ENCODE measurements at regions not wholly inside any gene's neighbourhood (a gene's known extent, or its start where the extent isn't known, plus 50 kb on each side); places are given as distances from the start of the nearest gene placed in this dataset.

DNA sequence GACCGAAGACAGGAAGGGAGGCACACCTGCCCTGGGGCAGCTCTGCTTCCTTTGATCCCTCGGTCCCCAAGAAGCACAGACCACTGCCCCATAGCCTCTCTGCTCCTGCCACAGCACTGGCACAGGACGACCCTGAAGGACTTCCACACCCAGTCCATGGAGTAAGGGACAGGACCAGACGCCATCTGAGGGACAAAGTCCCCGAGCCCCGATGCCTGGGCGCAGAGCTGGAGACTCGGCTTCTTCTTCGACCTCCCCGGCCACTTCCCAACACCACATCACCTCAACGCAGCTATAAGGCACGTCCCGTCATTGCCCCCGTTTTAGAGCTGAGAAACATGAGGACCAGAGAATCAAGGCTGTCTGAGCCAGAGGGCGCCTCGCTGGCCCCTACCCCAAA lies 310.5 kb downstream of the BRD1 start:
- TF ChIP-seq, protein P1, sequence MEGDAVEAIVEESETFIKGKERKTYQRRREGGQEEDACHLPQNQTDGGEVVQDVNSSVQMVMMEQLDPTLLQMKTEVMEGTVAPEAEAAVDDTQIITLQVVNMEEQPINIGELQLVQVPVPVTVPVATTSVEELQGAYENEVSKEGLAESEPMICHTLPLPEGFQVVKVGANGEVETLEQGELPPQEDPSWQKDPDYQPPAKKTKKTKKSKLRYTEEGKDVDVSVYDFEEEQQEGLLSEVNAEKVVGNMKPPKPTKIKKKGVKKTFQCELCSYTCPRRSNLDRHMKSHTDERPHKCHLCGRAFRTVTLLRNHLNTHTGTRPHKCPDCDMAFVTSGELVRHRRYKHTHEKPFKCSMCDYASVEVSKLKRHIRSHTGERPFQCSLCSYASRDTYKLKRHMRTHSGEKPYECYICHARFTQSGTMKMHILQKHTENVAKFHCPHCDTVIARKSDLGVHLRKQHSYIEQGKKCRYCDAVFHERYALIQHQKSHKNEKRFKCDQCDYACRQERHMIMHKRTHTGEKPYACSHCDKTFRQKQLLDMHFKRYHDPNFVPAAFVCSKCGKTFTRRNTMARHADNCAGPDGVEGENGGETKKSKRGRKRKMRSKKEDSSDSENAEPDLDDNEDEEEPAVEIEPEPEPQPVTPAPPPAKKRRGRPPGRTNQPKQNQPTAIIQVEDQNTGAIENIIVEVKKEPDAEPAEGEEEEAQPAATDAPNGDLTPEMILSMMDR (IDR thresholded peaks at IDR 0.05; ENCODE audit: insufficient read depth, low read length, poor library complexity, severe bottlenecking) = no peak
- H3K36me3 ChIP-seq (ENCODE audit: control insufficient read depth, insufficient read depth, low read length) = no peaks in the 10 kb centered on the region; the same call in 1 of the 2 replicates
- H3K4me3 ChIP-seq (replicated peaks; ENCODE audit: low read depth, low read length) = no peak overlapping the region
- no peaks in the 10 kb centered on the region for H3K27me3 ChIP-seq (replicated peaks; ENCODE audit: control insufficient read depth, insufficient read depth, low read length)
- DNase-seq (ENCODE audit: extremely low read depth, insufficient read length) = no peak

DNA sequence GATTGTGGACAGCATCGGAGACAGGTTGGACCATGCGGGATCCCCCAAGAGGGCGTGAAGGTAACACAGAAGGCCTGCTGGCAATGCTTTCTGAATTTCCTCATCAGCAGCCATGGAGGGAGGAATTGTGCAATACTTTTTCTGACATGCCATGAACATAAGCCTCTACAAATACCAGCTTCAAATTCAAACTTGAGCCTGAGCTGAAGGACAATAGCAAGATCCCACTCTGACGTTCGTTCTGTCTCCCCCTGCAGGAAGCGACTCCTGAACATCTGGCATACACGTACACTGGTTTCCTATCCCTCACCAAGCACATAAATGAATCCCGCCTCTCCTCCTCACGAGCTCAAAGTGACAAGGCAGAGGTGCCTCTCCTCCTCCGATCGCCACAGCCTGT lies 312.2 kb downstream of the BRD1 start:
- Histone ChIP-seq H3K27me3 (replicated peaks; ENCODE audit: control insufficient read depth, insufficient read depth, low read length) (no peaks in the 10 kb centered on the region), H3K36me3 (ENCODE audit: control insufficient read depth, insufficient read depth, low read length) (no peaks in the 10 kb centered on the region; the same call in 1 of the 2 replicates), H3K4me3 (replicated peaks; ENCODE audit: low read depth, low read length) (no peak overlapping the region)
- TF ChIP-seq, protein P1 (IDR thresholded peaks at IDR 0.05; ENCODE audit: insufficient read depth, low read length, poor library complexity, severe bottlenecking) = no peak
- no peak for DNase-seq (ENCODE audit: extremely low read depth, insufficient read length)

DNA sequence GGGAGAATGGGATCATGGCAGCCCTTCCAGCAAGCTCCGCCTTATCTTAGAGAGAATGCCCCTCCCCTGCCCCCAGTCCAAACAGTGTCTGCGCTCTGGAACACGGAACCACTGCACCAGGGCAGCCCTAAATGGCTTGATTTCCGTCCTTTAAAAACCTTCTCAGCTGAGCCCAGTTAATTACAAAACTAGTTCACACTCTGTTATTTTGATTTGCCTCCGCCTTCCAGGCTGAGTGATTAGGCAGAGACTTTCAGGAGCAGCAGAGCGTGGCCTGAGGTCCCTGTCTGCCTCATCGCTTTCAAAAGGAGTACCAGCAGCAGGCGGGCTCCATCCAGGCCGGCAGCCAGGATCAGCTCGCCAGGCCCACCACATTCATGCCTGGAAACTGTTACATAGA lies 313.0 kb downstream of the BRD1 start:
- DNase-seq (ENCODE audit: extremely low read depth, insufficient read length) = no peak
- H3K36me3 ChIP-seq (ENCODE audit: control insufficient read depth, insufficient read depth, low read length) = no peaks in the 10 kb centered on the region; the same call in 1 of the 2 replicates
- no peak overlapping the region for H3K4me3 ChIP-seq (replicated peaks; ENCODE audit: low read depth, low read length)
- no peaks in the 10 kb centered on the region for H3K27me3 ChIP-seq (replicated peaks; ENCODE audit: control insufficient read depth, insufficient read depth, low read length)
- TF ChIP-seq, protein P1 (IDR thresholded peaks at IDR 0.05; ENCODE audit: insufficient read depth, low read length, poor library complexity, severe bottlenecking) = no peak

DNA sequence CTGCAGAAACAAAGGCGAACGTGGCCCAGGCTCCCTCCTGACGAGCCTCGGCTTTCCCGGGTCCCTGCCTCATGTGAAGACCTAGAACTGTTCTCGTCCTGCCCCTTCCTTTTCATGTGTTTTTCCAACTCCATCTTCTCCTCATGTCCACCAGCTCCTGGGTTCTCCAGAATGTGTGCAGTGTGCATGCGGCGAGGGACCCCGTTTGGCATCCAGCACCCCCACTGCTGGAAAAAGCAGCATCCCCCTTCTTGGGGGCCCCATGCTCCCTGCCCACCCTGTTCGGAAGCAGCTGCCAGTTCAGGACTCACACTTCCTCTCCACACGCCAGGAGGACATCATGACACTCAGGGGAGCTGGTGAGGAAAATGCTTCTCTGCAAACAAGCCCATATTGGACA lies 313.5 kb downstream of the BRD1 start:
- no peaks in the 10 kb centered on the region for H3K27me3 ChIP-seq (replicated peaks; ENCODE audit: control insufficient read depth, insufficient read depth, low read length)
- H3K4me3 ChIP-seq (replicated peaks; ENCODE audit: low read depth, low read length) = no peak overlapping the region
- TF ChIP-seq, protein P1 (IDR thresholded peaks at IDR 0.05; ENCODE audit: insufficient read depth, low read length, poor library complexity, severe bottlenecking) = no peak
- no peak for DNase-seq (ENCODE audit: extremely low read depth, insufficient read length)
- no peaks in the 10 kb centered on the region; the same call in 1 of the 2 replicates for H3K36me3 ChIP-seq (ENCODE audit: control insufficient read depth, insufficient read depth, low read length)

DNA sequence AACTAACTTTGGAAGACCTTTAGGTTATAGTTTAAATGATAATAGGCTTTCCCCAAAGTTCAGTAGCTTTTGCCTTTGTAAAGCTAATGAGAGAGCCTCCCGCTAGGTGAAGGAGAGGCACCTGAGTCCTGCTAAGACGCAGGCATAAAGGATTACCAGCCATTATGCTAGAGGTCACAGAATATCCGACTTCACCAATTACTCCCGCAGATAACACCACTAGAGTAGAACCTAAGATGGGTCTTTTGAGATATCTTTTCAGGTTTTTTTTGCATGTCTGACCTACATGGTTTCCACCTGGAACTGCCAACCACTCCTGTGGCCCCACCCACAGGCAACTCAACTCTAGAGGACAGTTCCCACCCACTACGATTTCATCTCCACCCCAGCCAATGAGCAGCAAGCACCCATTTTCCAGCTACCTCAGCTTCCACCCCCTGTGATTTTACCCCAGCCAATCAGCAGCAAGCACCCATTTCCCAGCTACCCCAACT lies 314.3 kb downstream of the BRD1 start:
- no peaks in the 10 kb centered on the region; the same call in 1 of the 2 replicates for H3K36me3 ChIP-seq (ENCODE audit: control insufficient read depth, insufficient read depth, low read length)

More for the DNA sequence above, 314.3 kb downstream of the BRD1 start:
- Histone ChIP-seq H3K27me3 (replicated peaks; ENCODE audit: control insufficient read depth, insufficient read depth, low read length) (no peaks in the 10 kb centered on the region), H3K4me3 (replicated peaks; ENCODE audit: low read depth, low read length) (no peak overlapping the region)
- TF ChIP-seq, protein P1 (IDR thresholded peaks at IDR 0.05; ENCODE audit: insufficient read depth, low read length, poor library complexity, severe bottlenecking) = no peak
- DNase-seq (ENCODE audit: extremely low read depth, insufficient read length) = no peak
